ENCODE measurements at regions not wholly inside any gene's neighbourhood (a gene's known extent, or its start where the extent isn't known, plus 50 kb on each side); places are given as distances from the start of the nearest gene placed in this dataset.

- TF ChIP-seq CTCF (IDR thresholded peaks at IDR 0.05; ENCODE audit: low read depth, low read length, missing control alignments) = no peak
- in situ Hi-C loops (cut with HindIII; ENCODE audit: low pct_ligation_motif_present, low sequenced_read_pairs) = no loop called here
- no peak for DNase-seq
- Histone ChIP-seq H3K36me3 (replicated peaks) (no peaks in the 10 kb centered on the region), H3K27me3 (replicated peaks) (no peaks in the 10 kb centered on the region), H3K27ac (peak overlapping the region; percentile 90), H3K4me3 (ENCODE audit: low read depth, low read length) (no peak overlapping the region)
Measured at GRCh38 chr9:16193066-16193465, 640.2 kb downstream of the CCDC171 start.

GRCh38 chr9:16196206-16196605 is 643.4 kb downstream of the CCDC171 start:
- in situ Hi-C loops (cut with HindIII; ENCODE audit: low pct_ligation_motif_present, low sequenced_read_pairs) = no loop called here
- DNase-seq = no peak
- no peak for TF ChIP-seq CTCF (IDR thresholded peaks at IDR 0.05; ENCODE audit: low read depth, low read length, missing control alignments)
- no peaks in the 10 kb centered on the region for H3K36me3 ChIP-seq (replicated peaks)
- no peak overlapping the region for H3K4me3 ChIP-seq (ENCODE audit: low read depth, low read length)
- H3K27ac ChIP-seq = no peak overlapping the region
- H3K27me3 ChIP-seq (replicated peaks) = no peaks in the 10 kb centered on the region

- in situ Hi-C loops (cut with HindIII; ENCODE audit: low pct_ligation_motif_present, low sequenced_read_pairs) = no loop called here
- TF ChIP-seq CTCF (IDR thresholded peaks at IDR 0.05; ENCODE audit: low read depth, low read length, missing control alignments) = no peak
- Histone ChIP-seq H3K36me3 (replicated peaks) (no peaks in the 10 kb centered on the region), H3K27ac (no peak overlapping the region), H3K27me3 (replicated peaks) (no peaks in the 10 kb centered on the region), H3K4me3 (ENCODE audit: low read depth, low read length) (no peak overlapping the region)
- peak; percentile 25 for DNase-seq
Measured at GRCh38 chr9:16197578-16198370, 644.9 kb downstream of the CCDC171 start.

GRCh38 chr9:16198996-16199395 is 646.2 kb downstream of the CCDC171 start:
- DNase-seq = no peak
- Histone ChIP-seq H3K27ac (no peak overlapping the region), H3K36me3 (replicated peaks) (no peaks in the 10 kb centered on the region), H3K27me3 (replicated peaks) (no peaks in the 10 kb centered on the region), H3K4me3 (ENCODE audit: low read depth, low read length) (no peak overlapping the region)
- no peak for TF ChIP-seq CTCF (IDR thresholded peaks at IDR 0.05; ENCODE audit: low read depth, low read length, missing control alignments)
- in situ Hi-C loops (cut with HindIII; ENCODE audit: low pct_ligation_motif_present, low sequenced_read_pairs) = no loop called here

- no peak for TF ChIP-seq CTCF (IDR thresholded peaks at IDR 0.05; ENCODE audit: low read depth, low read length, missing control alignments)
- in situ Hi-C loops (cut with HindIII; ENCODE audit: low pct_ligation_motif_present, low sequenced_read_pairs) = no loop called here
- Histone ChIP-seq H3K27me3 (replicated peaks) (no peaks in the 10 kb centered on the region), H3K36me3 (replicated peaks) (no peaks in the 10 kb centered on the region), H3K4me3 (ENCODE audit: low read depth, low read length) (no peak overlapping the region), H3K27ac (peak overlapping the region; percentile 74)
- DNase-seq = no peak
Measured at GRCh38 chr9:16202221-16202620, 649.4 kb downstream of the CCDC171 start.
